Uterus (tissue), 3 donors: ENCODE measurements at regions not wholly inside any gene's neighbourhood (a gene's known extent, or its start where the extent isn't known, plus 50 kb on each side); places are given as distances from the start of the nearest gene placed in this dataset.

ENCODE experiments used
- DNase-seq, 2 donors: peaks; one replicate each; pipeline ENCODE4 v3.0.0-alpha.2; 2019 to 2020
- H3K27ac ChIP-seq, 2 donors: fragments of 200-600 bp; sonication (generic); 1 replicate in 1 of 2; 2 replicates in 1 of 2; pipeline ENCODE4 v1.5.1; 2016 to 2018
- H3K27me3 ChIP-seq, 2 donors: fragments of 200-600 bp; sonication (generic); one replicate each; pipeline ENCODE4 v1.5.1; 2018 to 2019; ENCODE audit warnings: control low read depth in 1 of 2
- H3K36me3 ChIP-seq, 2 donors: fragments of 200-600 bp; sonication (generic); one replicate each; pipeline ENCODE4 v1.5.1; 2019; ENCODE audit warnings: control low read depth in 1 of 2
- H3K4me1 ChIP-seq, 2 donors: fragments of 200-600 bp; sonication (generic); one replicate each; pipeline ENCODE4 v1.5.1; 2018 to 2019; ENCODE audit warnings: control low read depth in 1 of 2
- H3K4me3 ChIP-seq, 2 donors: fragments of 200-600 bp; sonication (generic); 1 replicate in 1 of 2; 2 replicates in 1 of 2; pipeline ENCODE4 v1.5.1; 2018 to 2019; ENCODE audit warnings: mild to moderate bottlenecking in 1 of 2
- H3K9me3 ChIP-seq, 2 donors: fragments of 200-600 bp; sonication (generic); one replicate each; pipeline ENCODE4 v1.5.1; 2019; ENCODE audit warnings: control low read depth in 1 of 2
- CTCF ChIP-seq, 4 experiments: fragments of 200-600 bp in 2 of 4; fragments of 450-650 bp in 2 of 4; sonication (generic) in 2 of 4; IDR thresholded peaks; one replicate each; pipeline ENCODE4 v1.5.1; 2016 to 2019; ENCODE audit warnings: antibody characterized with exemption in 4 of 4, mild to moderate bottlenecking in 2 of 4, moderate library complexity in 1 of 4
- POLR2A ChIP-seq, 2 donors: fragments of 450-650 bp; IDR thresholded peaks; one replicate each; pipeline ENCODE4 v1.6.1; 2016; ENCODE audit warnings: antibody characterized with exemption in 2 of 2, mild to moderate bottlenecking in 1 of 2, moderate library complexity in 1 of 2
- intact Hi-C: fragments of 100-400 bp; cut with DNase I; formaldehyde crosslinking; loops from one replicate; pipeline ENCODE4 v1.15.1; 2023; ENCODE audit warnings: low total_unique reads
- donor health status: DM: yes; HTN: yes; CAD: no.

GRCh38 chr13:85728811-85729210, 70.4 kb downstream of the SLITRK6 start:
- H3K27ac ChIP-seq = no peak overlapping the region
- H3K36me3 ChIP-seq = no peaks in the 10 kb centered on the region
- H3K4me3 ChIP-seq = no peak overlapping the region
- no peaks in the 10 kb centered on the region for H3K27me3 ChIP-seq
- no peaks in the 10 kb centered on the region for H3K9me3 ChIP-seq
- H3K4me1 ChIP-seq = no peaks in the 10 kb centered on the region
- intact Hi-C loops = no loop called here
- DNase-seq = no peak
- TF ChIP-seq CTCF (IDR thresholded peaks at IDR 0.05) (no peak), POLR2A (IDR thresholded peaks at IDR 0.05) (no peak)

GRCh38 chr13:85725433-85725832, 73.8 kb downstream of the SLITRK6 start:
- no peaks in the 10 kb centered on the region for H3K36me3 ChIP-seq
- H3K4me1 ChIP-seq = no peaks in the 10 kb centered on the region
- TF ChIP-seq CTCF (IDR thresholded peaks at IDR 0.05) (no peak), POLR2A (IDR thresholded peaks at IDR 0.05) (no peak)
- H3K9me3 ChIP-seq = no peaks in the 10 kb centered on the region
- intact Hi-C loops = no loop called here
- DNase-seq = no peak
- no peak overlapping the region for H3K27ac ChIP-seq
- H3K4me3 ChIP-seq = no peak overlapping the region
- no peaks in the 10 kb centered on the region for H3K27me3 ChIP-seq

GRCh38 chr13:85724546-85725432, 74.4 kb downstream of the SLITRK6 start:
- TF ChIP-seq POLR2A (IDR thresholded peaks at IDR 0.05) (no peak), CTCF (IDR thresholded peaks at IDR 0.05) (no peak)
- Histone ChIP-seq H3K4me3 (no peak overlapping the region), H3K27me3 (no peaks in the 10 kb centered on the region), H3K27ac (no peak overlapping the region), H3K36me3 (no peaks in the 10 kb centered on the region), H3K9me3 (no peaks in the 10 kb centered on the region), H3K4me1 (no peaks in the 10 kb centered on the region)
- intact Hi-C loops = no loop called here
- no peak for DNase-seq

GRCh38 chr13:85719749-85720148, 79.5 kb downstream of the SLITRK6 start:
- Histone ChIP-seq H3K27ac (no peak overlapping the region), H3K9me3 (no peaks in the 10 kb centered on the region), H3K36me3 (no peaks in the 10 kb centered on the region), H3K27me3 (no peaks in the 10 kb centered on the region), H3K4me1 (no peaks in the 10 kb centered on the region), H3K4me3 (no peak overlapping the region)
- no peak for DNase-seq
- TF ChIP-seq CTCF (IDR thresholded peaks at IDR 0.05) (no peak), POLR2A (IDR thresholded peaks at IDR 0.05) (no peak)
- intact Hi-C loops = no loop called here

- intact Hi-C loops = no loop called here
- H3K9me3 ChIP-seq = no peaks in the 10 kb centered on the region
- H3K27me3 ChIP-seq = no peaks in the 10 kb centered on the region
- no peaks in the 10 kb centered on the region for H3K4me1 ChIP-seq
- no peak overlapping the region for H3K27ac ChIP-seq
- H3K4me3 ChIP-seq = no peak overlapping the region
- no peaks in the 10 kb centered on the region for H3K36me3 ChIP-seq
- no peak for DNase-seq
- TF ChIP-seq POLR2A (IDR thresholded peaks at IDR 0.05) (no peak), CTCF (IDR thresholded peaks at IDR 0.05) (no peak)
Observed at GRCh38 chr13:85717921-85718320, 81.3 kb downstream of the SLITRK6 start.
